ENCODE measurements at regions not wholly inside any gene's neighbourhood (a gene's known extent, or its start where the extent isn't known, plus 50 kb on each side); places are given as distances from the start of the nearest gene placed in this dataset.

GRCh38 chr1:89460325-89460724 is 64.3 kb upstream of the LRRC8B start:
- TF ChIP-seq, protein P1, sequence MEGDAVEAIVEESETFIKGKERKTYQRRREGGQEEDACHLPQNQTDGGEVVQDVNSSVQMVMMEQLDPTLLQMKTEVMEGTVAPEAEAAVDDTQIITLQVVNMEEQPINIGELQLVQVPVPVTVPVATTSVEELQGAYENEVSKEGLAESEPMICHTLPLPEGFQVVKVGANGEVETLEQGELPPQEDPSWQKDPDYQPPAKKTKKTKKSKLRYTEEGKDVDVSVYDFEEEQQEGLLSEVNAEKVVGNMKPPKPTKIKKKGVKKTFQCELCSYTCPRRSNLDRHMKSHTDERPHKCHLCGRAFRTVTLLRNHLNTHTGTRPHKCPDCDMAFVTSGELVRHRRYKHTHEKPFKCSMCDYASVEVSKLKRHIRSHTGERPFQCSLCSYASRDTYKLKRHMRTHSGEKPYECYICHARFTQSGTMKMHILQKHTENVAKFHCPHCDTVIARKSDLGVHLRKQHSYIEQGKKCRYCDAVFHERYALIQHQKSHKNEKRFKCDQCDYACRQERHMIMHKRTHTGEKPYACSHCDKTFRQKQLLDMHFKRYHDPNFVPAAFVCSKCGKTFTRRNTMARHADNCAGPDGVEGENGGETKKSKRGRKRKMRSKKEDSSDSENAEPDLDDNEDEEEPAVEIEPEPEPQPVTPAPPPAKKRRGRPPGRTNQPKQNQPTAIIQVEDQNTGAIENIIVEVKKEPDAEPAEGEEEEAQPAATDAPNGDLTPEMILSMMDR (conservative IDR thresholded peaks at IDR 0.05): peak; percentile 5; the same call in 1 of the 2 replicates
- no peak for TF ChIP-seq ZFX (IDR thresholded peaks at IDR 0.05)

Measured in C4-2B (cell line).